ENCODE measurements at regions not wholly inside any gene's neighbourhood (a gene's known extent, or its start where the extent isn't known, plus 50 kb on each side); places are given as distances from the start of the nearest gene placed in this dataset.

- TF ChIP-seq GATA3 (IDR thresholded peaks at IDR 0.05; ENCODE audit: low read depth, low read length) (no peak), GATA2 (IDR thresholded peaks at IDR 0.05; ENCODE audit: low read depth, low read length) (no peak)
Observed at GRCh38 chr2:176856683-176857082, 355.9 kb upstream of the HNRNPA3 start.

Data from SH-SY5Y (cell line).